B cell (primary cell): ENCODE measurements at regions not wholly inside any gene's neighbourhood (a gene's known extent, or its start where the extent isn't known, plus 50 kb on each side); places are given as distances from the start of the nearest gene placed in this dataset.

ENCODE experiments used
- ATAC-seq: fragments of 200-7000 bp; cut with Tn5 transposase; one replicate; pipeline ENCODE4 v1.10.0; 2021; ENCODE audit warnings: low read depth, mild to moderate bottlenecking, moderate number of reproducible peaks, moderate library complexity
- CTCF ChIA-PET: fragments of 350-600 bp; sonication (Branson Sonifier 250); formaldehyde crosslinking; loops from one replicate; lab custom pipeline; 2021; ENCODE audit warnings: antibody characterized with exemption, inconsistent platforms; lab: Charles Lee
- POLR2A ChIA-PET: fragments of 350-600 bp; sonication (Branson Sonifier 250); formaldehyde crosslinking; loops from one replicate; lab custom pipeline; 2021; ENCODE audit warnings: antibody characterized with exemption; lab: Charles Lee
- DNase-seq: peaks from one replicate; pipeline ENCODE4 v3.0.0; 2013
- H2AFZ ChIP-seq: 2 replicates; pipeline ENCODE4 v1.6.1; 2012; ENCODE audit warnings: mild to moderate bottlenecking, low read depth, low read length; ENCODE audit not compliant: insufficient read depth, poor library complexity, severe bottlenecking
- H3K27ac ChIP-seq, 2 donors: 1 replicate in 1 of 2; 2 replicates in 1 of 2; pipeline ENCODE4 v1.5.1; 2012 to 2013; ENCODE audit warnings: low read length in 2 of 2, mild to moderate bottlenecking in 2 of 2, moderate library complexity in 1 of 2
- H3K27me3 ChIP-seq, 4 experiments: fragments of 200-600 bp in 1 of 4; sonication (generic) in 1 of 4; replicated peaks in 1 of 4; 1 replicate in 2 of 4; 2 replicates in 2 of 4; pipeline versions ENCODE4 v1.6.1 to v1.7.0; 2013 to 2016; ENCODE audit warnings: low read length in 3 of 4, mild to moderate bottlenecking in 2 of 4, mixed read lengths in 1 of 4, moderate library complexity in 1 of 4; ENCODE audit not compliant: insufficient read depth in 4 of 4, control insufficient read depth in 3 of 4; ENCODE audit errors: control extremely low read depth in 1 of 4
- H3K36me3 ChIP-seq, 2 experiments: replicated peaks in 1 of 2; 1 replicate in 1 of 2; 2 replicates in 1 of 2; pipeline versions ENCODE4 v1.6.1 to v1.7.1; 2013; ENCODE audit warnings: low read length in 1 of 2; ENCODE audit not compliant: insufficient read depth in 2 of 2, control insufficient read depth in 1 of 2; ENCODE audit errors: control extremely low read depth in 1 of 2, extremely low read depth in 1 of 2
- H3K4me1 ChIP-seq, 2 donors: fragments of 200-600 bp in 1 of 2; sonication (generic) in 1 of 2; 1 replicate in 1 of 2; 2 replicates in 1 of 2; pipeline versions ENCODE4 v1.5.1 to v1.6.1; 2013 to 2017; ENCODE audit warnings: low read length in 2 of 2; ENCODE audit not compliant: control insufficient read depth in 2 of 2, insufficient read depth in 2 of 2
- H3K4me2 ChIP-seq: replicated peaks from 2 replicates; pipeline ENCODE3; 2012; ENCODE audit warnings: mild to moderate bottlenecking, low read depth, low read length; ENCODE audit not compliant: poor library complexity, severe bottlenecking
- H3K4me3 ChIP-seq, 5 experiments: fragments of 200-600 bp in 1 of 5; sonication (generic) in 1 of 5; 1 replicate in 3 of 5; 2 replicates in 2 of 5; pipeline versions ENCODE4 v1.5.1 to v1.7.0; 2011 to 2016; ENCODE audit warnings: low read length in 4 of 5, mild to moderate bottlenecking in 4 of 5, low read depth in 2 of 5, control low read depth in 1 of 5, moderate library complexity in 1 of 5; ENCODE audit not compliant: insufficient read depth in 1 of 5; ENCODE audit errors: control extremely low read depth in 1 of 5, extremely low read depth in 1 of 5
- H3K79me2 ChIP-seq: fragments of 200-600 bp; sonication (generic); one replicate; pipeline ENCODE4 v1.6.0; 2016; ENCODE audit warnings: low read length; ENCODE audit not compliant: control insufficient read depth, insufficient read depth
- H3K9ac ChIP-seq: fragments of 200-600 bp; sonication (generic); 2 replicates; pipeline ENCODE4 v1.6.1; 2017; ENCODE audit warnings: mild to moderate bottlenecking, low read length, moderate library complexity
- H3K9me3 ChIP-seq, 3 donors: one replicate each; pipeline versions ENCODE4 v1.6.1 to v1.7.1; 2013; ENCODE audit warnings: low read length in 2 of 3; ENCODE audit not compliant: control insufficient read depth in 2 of 3, insufficient read depth in 1 of 3; ENCODE audit errors: control extremely low read depth in 1 of 3
- H4K20me1 ChIP-seq: 2 replicates; pipeline ENCODE4 v1.6.0; 2012; ENCODE audit warnings: mild to moderate bottlenecking, low read length; ENCODE audit not compliant: insufficient read depth, control insufficient read depth, poor library complexity, severe bottlenecking
- H3K27ac Mint-ChIP-seq: one replicate; pipeline ENCODE4 v1.8.0; 2021; ENCODE audit warnings: mixed read lengths
- H3K27me3 Mint-ChIP-seq: one replicate; pipeline ENCODE4 v1.8.0; 2021; ENCODE audit warnings: mixed read lengths
- H3K4me1 Mint-ChIP-seq: one replicate; pipeline ENCODE4 v1.8.0; 2021; ENCODE audit warnings: mixed read lengths
- H3K4me3 Mint-ChIP-seq: one replicate; pipeline ENCODE4 v1.8.0; 2021; ENCODE audit warnings: mixed read lengths
- H3K9me3 Mint-ChIP-seq: one replicate; pipeline ENCODE4 v1.8.0; 2022; ENCODE audit warnings: mixed read lengths; ENCODE audit not compliant: insufficient read depth
- EZH2 ChIP-seq: IDR thresholded peaks from 2 replicates; pipeline ENCODE4 v1.6.1; 2012; ENCODE audit warnings: borderline replicate concordance, low read depth, mild to moderate bottlenecking, moderate library complexity, low read length; ENCODE audit not compliant: insufficient read depth, poor library complexity, severe bottlenecking
- WGBS: methylation state at CpG from one replicate; pipeline ENCODE4 v1.1.5; 2013; ENCODE audit warnings: missing lambda C conversion rate; ENCODE audit not compliant: insufficient coverage; 5-methylcytosine and 5-hydroxymethylcytosine counted together
- intact Hi-C: fragments of 100-400 bp; cut with micrococcal nuclease; formaldehyde crosslinking; loops from one replicate; pipeline ENCODE4 v1.10.0; 2022
- TF ChIP-seq, protein P1 (sequence below): fragments of 200-600 bp; IDR thresholded peaks from one replicate; pipeline ENCODE4 v1.8.0; 2022; ENCODE audit warnings: antibody characterized with exemption, mild to moderate bottlenecking

DNA sequence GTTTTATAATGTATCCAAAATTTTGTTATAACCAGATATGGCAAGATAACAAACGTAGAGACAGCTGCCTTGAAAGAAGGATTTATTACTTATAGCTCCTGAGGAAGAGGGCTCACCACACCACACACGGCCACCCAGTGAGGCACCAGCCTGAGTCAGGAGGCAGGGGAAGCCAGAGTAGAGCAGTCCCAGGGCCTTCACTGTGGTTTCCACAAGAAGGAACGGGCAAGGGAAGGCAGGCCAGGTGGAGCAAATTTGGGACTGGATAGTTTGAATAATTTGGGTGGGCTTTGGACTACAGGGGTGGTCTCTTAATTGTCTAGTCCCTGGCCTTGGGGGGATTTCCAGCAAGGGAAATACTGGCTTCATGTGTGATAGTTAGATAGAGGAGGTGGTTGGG, 72.5 kb downstream of the RRAGC start:
- peaks cover 0 to 41% (median 17%) of the 10 kb centered on the region in 4 experiments for H3K27me3 ChIP-seq
- Mint-ChIP-seq H3K27me3 (peaks cover 85% of the 10 kb centered on the region), H3K4me1 (peaks cover 9% of the 10 kb centered on the region), H3K4me3 (no peak overlapping the region), H3K27ac (no peak overlapping the region), H3K9me3 (no peaks in the 10 kb centered on the region)
- no peaks in the 10 kb centered on the region for H3K4me1 ChIP-seq
- ATAC-seq: no peak
- no peaks in the 10 kb centered on the region for H3K36me3 ChIP-seq
- H3K4me2 ChIP-seq: no peak overlapping the region
- no peak overlapping the region for H2AFZ ChIP-seq
- ChIA-PET POLR2A (no interaction called here), CTCF (no interaction called here)
- no peaks in the 10 kb centered on the region for H4K20me1 ChIP-seq
- intact Hi-C loops: no loop called here
- no peaks in the 10 kb centered on the region for H3K79me2 ChIP-seq
- H3K4me3 ChIP-seq: no peak overlapping the region
- 68% methylated on average over 2 of the region's 3 CpGs for WGBS
- no peak for DNase-seq
- no peak overlapping the region for H3K27ac ChIP-seq
- H3K9ac ChIP-seq: no peak overlapping the region
- TF ChIP-seq EZH2: no peak
- TF ChIP-seq, protein P1, sequence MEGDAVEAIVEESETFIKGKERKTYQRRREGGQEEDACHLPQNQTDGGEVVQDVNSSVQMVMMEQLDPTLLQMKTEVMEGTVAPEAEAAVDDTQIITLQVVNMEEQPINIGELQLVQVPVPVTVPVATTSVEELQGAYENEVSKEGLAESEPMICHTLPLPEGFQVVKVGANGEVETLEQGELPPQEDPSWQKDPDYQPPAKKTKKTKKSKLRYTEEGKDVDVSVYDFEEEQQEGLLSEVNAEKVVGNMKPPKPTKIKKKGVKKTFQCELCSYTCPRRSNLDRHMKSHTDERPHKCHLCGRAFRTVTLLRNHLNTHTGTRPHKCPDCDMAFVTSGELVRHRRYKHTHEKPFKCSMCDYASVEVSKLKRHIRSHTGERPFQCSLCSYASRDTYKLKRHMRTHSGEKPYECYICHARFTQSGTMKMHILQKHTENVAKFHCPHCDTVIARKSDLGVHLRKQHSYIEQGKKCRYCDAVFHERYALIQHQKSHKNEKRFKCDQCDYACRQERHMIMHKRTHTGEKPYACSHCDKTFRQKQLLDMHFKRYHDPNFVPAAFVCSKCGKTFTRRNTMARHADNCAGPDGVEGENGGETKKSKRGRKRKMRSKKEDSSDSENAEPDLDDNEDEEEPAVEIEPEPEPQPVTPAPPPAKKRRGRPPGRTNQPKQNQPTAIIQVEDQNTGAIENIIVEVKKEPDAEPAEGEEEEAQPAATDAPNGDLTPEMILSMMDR: no peak
- H3K9me3 ChIP-seq: peaks cover 0 to 5% (median 0%) of the 10 kb centered on the region in 3 donors

DNA sequence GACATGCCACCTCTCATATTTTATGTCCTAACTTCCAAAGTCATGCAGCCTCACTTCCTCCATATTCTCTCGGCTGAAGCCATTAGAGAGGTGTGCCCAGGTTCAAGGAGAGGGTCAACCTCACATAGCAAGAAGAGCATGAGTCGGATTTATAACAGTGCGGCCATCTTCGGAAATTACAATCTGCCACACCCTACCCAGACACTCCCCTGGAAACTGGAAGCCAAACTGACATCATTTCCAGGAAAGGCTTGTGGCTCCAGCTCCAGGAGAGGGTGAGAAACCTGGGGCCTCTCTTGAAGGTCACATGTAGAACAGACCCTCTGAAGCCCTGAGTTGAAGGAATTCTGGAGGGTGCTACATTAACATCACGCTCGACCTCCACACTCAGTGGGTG, 73.5 kb downstream of the RRAGC start:
- CTCF ChIA-PET: no interaction called here
- intact Hi-C loops: no loop called here
- POLR2A ChIA-PET: no interaction called here
- TF ChIP-seq, protein P1: no peak
- no peak for TF ChIP-seq EZH2
- H3K27me3 ChIP-seq: peaks cover 0 to 44% (median 18%) of the 10 kb centered on the region in 4 experiments
- H3K9me3 Mint-ChIP-seq: no peaks in the 10 kb centered on the region
- no peak overlapping the region for H3K4me2 ChIP-seq
- no peak overlapping the region for H3K9ac ChIP-seq
- H3K9me3 ChIP-seq: peaks cover 0 to 5% (median 0%) of the 10 kb centered on the region in 3 donors
- H3K79me2 ChIP-seq: no peaks in the 10 kb centered on the region
- H3K27me3 Mint-ChIP-seq: peaks cover 85% of the 10 kb centered on the region
- H3K4me1 Mint-ChIP-seq: peaks cover 9% of the 10 kb centered on the region
- no peak for DNase-seq
- no peak overlapping the region for H2AFZ ChIP-seq
- no peak for ATAC-seq
- H4K20me1 ChIP-seq: no peaks in the 10 kb centered on the region
- no peak overlapping the region for H3K4me3 Mint-ChIP-seq
- no peaks in the 10 kb centered on the region for H3K4me1 ChIP-seq
- H3K27ac Mint-ChIP-seq: no peak overlapping the region
- WGBS: 94% methylated on average over 6 of the region's 6 CpGs
- H3K36me3 ChIP-seq: no peaks in the 10 kb centered on the region
- no peak overlapping the region for H3K4me3 ChIP-seq
- no peak overlapping the region for H3K27ac ChIP-seq
